ENCODE measurements at regions not wholly inside any gene's neighbourhood (a gene's known extent, or its start where the extent isn't known, plus 50 kb on each side); places are given as distances from the start of the nearest gene placed in this dataset.
"Not testable (repeated sequence)": the region's sequence is repeated elsewhere in the genome, so short reads cannot be mapped to it uniquely, and the experiment has no call there.

- not testable (repeated sequence) for TF ChIP-seq MAX (IDR thresholded peaks at IDR 0.05; ENCODE audit: low read depth, low read length); POLR2A (IDR thresholded peaks at IDR 0.05; ENCODE audit: extremely low read depth, insufficient read length); CTCF (IDR thresholded peaks at IDR 0.05; ENCODE audit: low read depth, low read length)
Observed at GRCh38 chr1:146284760-146285159, 55.9 kb upstream of the NOTCH2NLA start.
